SIG-M5 treated with dmso at 0.1 percent for 504 hours (cell line): ENCODE measurements at regions not wholly inside any gene's neighbourhood (a gene's known extent, or its start where the extent isn't known, plus 50 kb on each side); places are given as distances from the start of the nearest gene placed in this dataset.
"Not testable (repeated sequence)": the region's sequence is repeated elsewhere in the genome, so short reads cannot be mapped to it uniquely, and the experiment has no call there.

Source experiments
- DNase-seq: peaks from one replicate; lab custom pipeline; 2025; ENCODE audit not compliant: unreplicated experiment; lab: John Stamatoyannopoulos, UW

GRCh38 chr11:25612806-25613205 is 719.1 kb upstream of the ANO3 start:
- DNase-seq = no peak

- DNase-seq = no peak
These were observed 718.5 kb upstream of the ANO3 start for GRCh38 chr11:25613451-25613850.

- DNase-seq = no peak
These were observed 718.1 kb upstream of the ANO3 start for GRCh38 chr11:25613865-25614264.

- DNase-seq = no peak
These were observed 716.9 kb upstream of the ANO3 start for GRCh38 chr11:25615069-25615468.

GRCh38 chr11:25615841-25616240 is 716.1 kb upstream of the ANO3 start:
- no peak for DNase-seq

GRCh38 chr11:25625094-25625493 is 706.8 kb upstream of the ANO3 start:
- no peak for DNase-seq

GRCh38 chr11:25628030-25628429 is 703.9 kb upstream of the ANO3 start:
- no peak for DNase-seq

- DNase-seq = no peak
These were observed 698.7 kb upstream of the ANO3 start for GRCh38 chr11:25633230-25633629.

- not testable (repeated sequence) for DNase-seq
These were observed 682.7 kb upstream of the ANO3 start for GRCh38 chr11:25649220-25649619.

- no peak for DNase-seq
These were observed 681.6 kb upstream of the ANO3 start for GRCh38 chr11:25650319-25650718.

- DNase-seq = no peak
These were observed 676.3 kb upstream of the ANO3 start for GRCh38 chr11:25655636-25656035.

- no peak for DNase-seq
These were observed 673.0 kb upstream of the ANO3 start for GRCh38 chr11:25658916-25659315.

GRCh38 chr11:25659706-25660105 is 672.2 kb upstream of the ANO3 start:
- DNase-seq = no peak

GRCh38 chr11:25667871-25668270 is 664.1 kb upstream of the ANO3 start:
- DNase-seq = no peak

- DNase-seq = no peak
These were observed 640.0 kb upstream of the ANO3 start for GRCh38 chr11:25691959-25692358.

- no peak for DNase-seq
These were observed 629.5 kb upstream of the ANO3 start for GRCh38 chr11:25702417-25702816.

GRCh38 chr11:25710975-25711374 is 621.0 kb upstream of the ANO3 start:
- no peak for DNase-seq

- DNase-seq = no peak
These were observed 604.0 kb upstream of the ANO3 start for GRCh38 chr11:25727944-25728343.

- DNase-seq = no peak
These were observed 601.7 kb upstream of the ANO3 start for GRCh38 chr11:25730230-25730629.

GRCh38 chr11:25733777-25734176 is 598.2 kb upstream of the ANO3 start:
- peak; percentile 1 for DNase-seq

- peak; percentile 37 for DNase-seq
These were observed 597.2 kb upstream of the ANO3 start for GRCh38 chr11:25734591-25735211.

GRCh38 chr11:25737071-25737675 is 594.8 kb upstream of the ANO3 start:
- DNase-seq = no peak

GRCh38 chr11:25741886-25742285 is 590.0 kb upstream of the ANO3 start:
- DNase-seq = no peak
